ENCODE measurements at regions not wholly inside any gene's neighbourhood (a gene's known extent, or its start where the extent isn't known, plus 50 kb on each side); places are given as distances from the start of the nearest gene placed in this dataset.

- TF ChIP-seq, protein P1, sequence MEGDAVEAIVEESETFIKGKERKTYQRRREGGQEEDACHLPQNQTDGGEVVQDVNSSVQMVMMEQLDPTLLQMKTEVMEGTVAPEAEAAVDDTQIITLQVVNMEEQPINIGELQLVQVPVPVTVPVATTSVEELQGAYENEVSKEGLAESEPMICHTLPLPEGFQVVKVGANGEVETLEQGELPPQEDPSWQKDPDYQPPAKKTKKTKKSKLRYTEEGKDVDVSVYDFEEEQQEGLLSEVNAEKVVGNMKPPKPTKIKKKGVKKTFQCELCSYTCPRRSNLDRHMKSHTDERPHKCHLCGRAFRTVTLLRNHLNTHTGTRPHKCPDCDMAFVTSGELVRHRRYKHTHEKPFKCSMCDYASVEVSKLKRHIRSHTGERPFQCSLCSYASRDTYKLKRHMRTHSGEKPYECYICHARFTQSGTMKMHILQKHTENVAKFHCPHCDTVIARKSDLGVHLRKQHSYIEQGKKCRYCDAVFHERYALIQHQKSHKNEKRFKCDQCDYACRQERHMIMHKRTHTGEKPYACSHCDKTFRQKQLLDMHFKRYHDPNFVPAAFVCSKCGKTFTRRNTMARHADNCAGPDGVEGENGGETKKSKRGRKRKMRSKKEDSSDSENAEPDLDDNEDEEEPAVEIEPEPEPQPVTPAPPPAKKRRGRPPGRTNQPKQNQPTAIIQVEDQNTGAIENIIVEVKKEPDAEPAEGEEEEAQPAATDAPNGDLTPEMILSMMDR (IDR thresholded peaks at IDR 0.05) = no peak
- TF ChIP-seq POLR2A (IDR thresholded peaks at IDR 0.05) = no peak
Measured at GRCh38 chr1:43056460-43056859, 97.8 kb upstream of the SLC2A1 start.

Measured in heart left ventricle (tissue), 13 donors.